GM19455 (cell line): ENCODE measurements at regions not wholly inside any gene's neighbourhood (a gene's known extent, or its start where the extent isn't known, plus 50 kb on each side); places are given as distances from the start of the nearest gene placed in this dataset.

Experiments
- ATAC-seq: cut with Tn5 transposase; IDR thresholded peaks from one replicate; pipeline ENCODE4 v1.9.1; 2021; ENCODE audit not compliant: unreplicated experiment

- ATAC-seq = no peak
Observed at GRCh38 chr5:76030343-76030742, 52.8 kb upstream of the SV2C start.

DNA sequence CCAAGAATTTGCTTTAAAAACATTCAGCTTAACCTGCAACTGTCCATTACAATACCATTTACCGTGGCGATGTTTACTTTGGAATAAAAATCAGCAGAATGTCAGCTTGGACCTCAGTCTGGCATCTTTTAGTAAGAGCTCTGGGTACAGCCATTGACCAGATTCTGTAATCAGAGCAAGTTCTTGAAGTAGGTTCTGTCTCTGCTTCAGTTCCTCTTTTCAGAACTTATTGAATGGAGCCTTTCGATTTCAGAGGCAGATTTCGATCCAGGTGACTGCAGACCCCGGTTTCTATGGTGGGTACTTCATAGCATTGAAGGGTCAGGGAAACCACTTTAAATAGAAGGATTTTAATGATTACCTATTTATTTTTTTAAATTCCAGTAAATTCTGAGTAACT lies 53.4 kb upstream of the SV2C start:
- no peak for ATAC-seq

DNA sequence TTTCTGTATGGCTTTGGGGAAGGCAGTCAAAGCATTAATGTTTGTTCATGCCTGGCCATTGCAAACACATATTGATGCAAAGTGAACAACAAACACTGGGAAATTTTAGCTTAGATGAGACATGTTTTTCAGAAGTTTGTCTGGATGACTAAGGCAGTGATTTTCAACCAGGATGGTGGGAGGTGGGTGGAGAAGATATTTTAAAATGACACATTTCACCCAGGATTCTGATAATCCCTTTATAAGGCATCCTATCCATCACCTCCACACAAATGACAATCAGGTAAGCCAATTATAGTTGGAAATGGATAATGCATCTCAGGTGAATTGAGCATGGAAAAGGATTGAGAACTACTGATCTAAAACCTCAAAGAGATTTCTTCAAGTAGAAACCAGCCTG lies 57.4 kb upstream of the SV2C start:
- ATAC-seq = no peak

DNA sequence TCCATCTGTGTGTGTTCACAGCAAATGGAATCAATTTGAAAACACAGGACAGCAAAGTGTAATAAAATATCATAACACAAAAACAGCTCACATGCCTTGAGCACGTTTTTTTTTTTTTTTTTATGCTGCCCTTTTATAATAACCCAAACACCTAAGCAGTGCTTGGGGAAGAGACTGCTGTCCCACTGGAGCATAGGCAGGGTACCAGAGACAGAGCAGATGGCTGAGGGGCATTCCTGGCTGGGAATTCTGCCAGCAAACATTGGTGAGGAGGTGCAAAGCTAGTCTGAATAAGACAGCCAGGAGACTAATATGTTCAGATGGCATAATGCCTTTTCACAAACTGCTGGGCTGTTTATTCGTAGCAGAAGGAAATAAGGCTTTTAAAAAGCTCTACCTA lies 58.1 kb upstream of the SV2C start:
- ATAC-seq = no peak

DNA sequence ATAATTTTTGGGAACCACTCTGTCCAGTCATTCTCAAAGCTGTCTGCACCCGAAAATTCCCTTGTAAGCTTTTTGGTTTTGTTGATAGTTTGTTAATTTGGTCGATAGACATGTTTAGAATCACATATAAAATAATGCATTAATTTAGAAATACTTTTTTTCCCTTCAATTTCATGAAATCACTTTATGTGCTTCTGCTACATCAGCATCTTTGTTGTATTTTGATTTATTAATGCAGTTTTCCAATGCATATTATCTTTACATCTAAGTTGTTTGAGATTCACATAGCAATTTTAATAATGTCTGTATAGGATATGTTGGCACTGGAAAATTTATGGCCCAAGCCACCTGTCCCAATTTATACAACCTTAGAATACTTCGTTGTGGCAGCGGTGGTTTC lies 60.6 kb upstream of the SV2C start:
- ATAC-seq = no peak

DNA sequence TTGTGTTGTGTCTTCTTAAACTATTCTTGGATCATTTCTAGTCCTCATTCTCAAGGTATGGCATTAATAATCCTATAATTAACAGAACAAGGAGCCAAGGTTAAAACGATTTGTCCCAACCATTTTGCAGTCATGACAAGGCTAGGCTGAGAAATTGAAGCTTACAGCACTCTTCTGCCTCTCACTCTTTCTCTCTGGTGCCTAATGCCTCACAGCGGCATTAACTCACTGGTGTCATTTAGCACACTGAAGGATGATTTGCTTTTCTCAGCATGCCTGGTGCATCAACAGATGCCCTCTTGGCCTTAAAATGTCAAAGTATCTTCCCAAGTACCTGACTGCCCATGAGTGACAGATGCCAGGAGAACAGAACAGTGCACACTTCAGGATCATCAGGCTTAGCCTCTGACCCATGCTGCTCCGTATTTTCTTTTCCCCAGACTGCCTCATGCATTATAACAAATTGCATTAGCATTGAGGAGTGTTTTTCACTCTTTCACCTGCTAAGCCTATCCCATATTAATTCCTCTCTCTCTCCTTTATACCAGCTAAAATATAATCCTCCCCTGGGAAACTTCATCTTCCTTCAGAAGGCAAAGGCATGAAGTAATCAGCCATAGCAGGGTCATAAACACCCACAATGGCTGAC lies 61.1 kb upstream of the SV2C start:
- ATAC-seq = no peak

GRCh38 chr5:76016258-76016657 lies 66.9 kb upstream of the SV2C start:
- ATAC-seq = no peak

DNA sequence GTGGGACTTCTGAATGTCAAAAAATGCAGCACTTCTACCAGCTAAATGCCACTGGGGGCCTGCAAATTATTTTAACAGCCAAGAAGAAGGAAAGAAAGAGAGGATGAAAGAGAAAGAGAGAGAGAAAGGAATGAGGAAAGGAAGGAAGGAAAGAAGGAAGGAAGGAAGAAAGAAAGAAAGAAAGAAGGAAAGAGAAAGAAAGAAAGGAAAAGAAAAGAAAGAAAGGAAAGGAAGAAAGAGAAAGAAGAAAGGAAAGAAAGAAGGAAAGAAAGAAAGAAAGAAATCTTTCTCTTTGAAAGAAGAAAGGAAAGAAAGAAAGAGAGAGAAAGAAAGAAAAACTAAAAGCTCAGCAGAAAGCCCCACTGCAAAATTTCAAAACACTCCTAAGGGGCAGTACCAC lies 69.2 kb upstream of the SV2C start:
- ATAC-seq = no peak

DNA sequence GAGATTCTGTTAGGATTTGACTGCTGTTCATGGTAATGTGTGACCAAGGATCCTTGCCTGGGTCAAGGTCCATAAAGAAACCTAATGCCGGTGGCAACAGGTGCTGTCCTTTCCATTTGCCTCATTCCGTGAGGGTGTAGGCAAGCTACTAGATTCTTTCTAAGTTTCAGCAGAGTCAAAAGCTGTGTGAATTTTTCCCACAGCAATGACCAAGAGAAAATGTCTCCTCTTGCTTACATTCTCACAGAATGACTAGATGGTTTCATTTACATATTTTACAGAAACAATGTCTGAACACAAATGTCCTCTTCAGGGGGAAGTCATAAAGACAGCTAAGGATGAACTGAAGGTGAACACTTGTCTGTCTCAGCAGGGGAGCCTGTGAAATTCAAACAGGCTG lies 75.3 kb upstream of the SV2C start:
- no peak for ATAC-seq

DNA sequence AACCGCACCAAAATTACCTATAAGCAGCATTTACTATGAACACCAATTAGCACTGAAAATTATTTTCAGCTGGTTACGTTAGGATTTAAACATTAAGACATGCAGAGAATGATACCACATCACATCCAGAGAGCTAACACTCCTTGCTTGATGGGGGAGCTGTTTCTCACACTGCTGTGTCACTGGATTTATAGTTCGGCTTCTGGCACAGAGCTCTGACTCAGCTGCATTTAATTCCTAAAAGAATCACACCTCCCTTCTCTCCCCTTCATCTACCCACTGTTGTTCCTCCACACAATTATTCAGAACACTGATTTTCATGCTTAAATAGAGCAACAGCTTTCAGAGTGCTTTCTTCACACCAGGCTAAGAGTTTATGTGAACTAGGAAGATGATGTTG lies 82.6 kb upstream of the SV2C start:
- ATAC-seq = no peak

- no peak for ATAC-seq
Observed at GRCh38 chr5:75993643-75994520, 89.3 kb upstream of the SV2C start.

DNA sequence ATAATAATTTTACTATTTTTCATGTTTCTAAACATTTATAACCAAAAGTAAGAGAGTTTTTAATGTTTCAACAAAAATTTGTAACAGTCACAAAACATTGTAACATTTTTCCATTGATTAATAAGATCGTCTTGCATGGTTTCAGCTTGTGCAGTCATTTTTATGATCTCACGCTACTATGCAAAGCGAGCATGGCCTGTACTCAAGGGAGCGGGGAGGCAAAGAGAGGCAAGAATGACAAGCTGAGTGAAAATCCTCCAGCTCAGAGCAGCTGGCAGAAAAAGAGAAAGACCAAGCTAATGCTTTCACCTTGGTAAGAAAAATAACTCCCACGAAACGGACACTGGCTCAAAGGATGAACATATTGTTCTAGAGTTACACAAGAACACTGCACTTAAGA lies 90.0 kb upstream of the SV2C start:
- no peak for ATAC-seq

GRCh38 chr5:75992753-75993152 lies 90.4 kb upstream of the SV2C start:
- no peak for ATAC-seq

DNA sequence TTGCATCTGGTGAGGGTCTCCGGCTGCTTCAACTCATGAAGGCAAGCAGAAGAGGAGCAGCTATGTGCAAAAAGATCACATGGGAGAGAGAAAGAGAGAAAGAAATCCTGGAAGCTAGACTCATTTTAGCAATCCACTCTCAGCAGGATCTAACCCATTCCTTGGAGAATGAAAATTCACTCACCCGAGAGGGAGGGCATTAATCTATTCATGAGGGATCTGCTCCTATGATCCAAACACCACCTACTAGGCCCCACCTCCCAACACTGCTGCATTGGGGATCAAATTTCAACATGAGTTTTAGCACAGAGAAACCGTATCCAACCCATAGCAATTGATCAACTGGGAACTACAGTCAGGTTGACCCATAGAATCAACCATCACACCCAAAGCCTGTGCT lies 98.1 kb upstream of the SV2C start:
- ATAC-seq = no peak

GRCh38 chr5:75975496-75975895 lies 107.7 kb upstream of the SV2C start:
- ATAC-seq = no peak

DNA sequence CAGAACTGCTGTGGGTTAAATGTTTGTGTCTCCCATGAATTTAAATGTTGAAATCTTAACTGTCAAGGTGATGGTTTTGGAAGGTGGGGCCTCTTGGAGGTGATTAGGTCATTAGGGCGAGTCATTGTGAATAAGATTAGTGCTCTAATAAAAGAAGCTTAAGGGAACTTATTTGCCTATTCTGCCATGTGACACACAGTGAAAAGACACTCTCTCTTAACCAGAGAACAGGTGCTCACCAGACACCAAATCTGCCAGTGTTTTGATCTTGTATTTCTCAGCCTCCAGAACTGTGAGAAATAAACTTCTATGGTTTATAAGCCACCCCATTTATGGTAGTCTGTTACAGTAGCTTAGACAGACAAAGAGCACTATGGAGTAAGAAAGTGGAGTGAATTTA lies 117.9 kb upstream of the SV2C start:
- no peak for ATAC-seq

GRCh38 chr5:75964008-75964407 lies 119.2 kb upstream of the SV2C start:
- ATAC-seq = no peak

- no peak for ATAC-seq
Observed at GRCh38 chr5:75963554-75963953, 119.6 kb upstream of the SV2C start.

GRCh38 chr5:75961818-75962217 lies 121.4 kb upstream of the SV2C start:
- ATAC-seq = no peak

DNA sequence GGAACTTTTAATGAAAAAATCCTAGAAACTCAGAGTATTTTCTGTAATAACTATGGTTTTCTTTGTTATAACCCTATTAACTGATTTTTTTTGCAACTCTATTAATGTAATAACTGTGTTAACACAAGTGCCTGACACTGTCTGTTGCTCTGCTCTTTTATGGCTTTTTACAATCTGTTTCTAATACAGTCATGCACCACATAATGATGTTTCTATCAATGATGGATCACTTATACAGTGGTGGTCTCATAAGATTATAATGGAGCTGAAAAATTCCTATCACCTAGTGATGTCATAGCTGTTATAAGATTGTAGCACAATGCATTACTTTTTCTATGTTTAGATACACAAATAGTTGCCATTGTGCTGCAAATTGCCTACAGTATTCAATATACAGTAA lies 123.1 kb upstream of the SV2C start:
- no peak for ATAC-seq

DNA sequence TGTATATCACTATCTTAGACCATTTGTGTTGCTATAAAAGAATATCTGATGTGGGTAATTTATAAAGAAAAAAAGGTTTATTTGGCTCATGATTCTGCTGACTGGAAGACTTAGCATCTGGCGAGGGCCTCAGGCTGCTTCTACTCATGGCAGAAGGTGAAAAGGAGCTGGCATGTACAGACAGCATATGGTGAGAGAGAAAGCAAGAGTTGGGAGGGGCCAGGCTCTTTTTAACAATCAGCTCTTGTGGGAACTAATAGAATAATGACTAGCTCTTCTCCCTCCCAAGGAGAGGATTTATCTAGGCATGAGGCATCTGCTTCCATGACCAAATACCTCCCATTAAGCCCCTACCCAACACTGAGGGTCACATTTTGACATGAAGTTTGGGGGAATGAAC lies 130.2 kb upstream of the SV2C start:
- ATAC-seq = no peak

DNA sequence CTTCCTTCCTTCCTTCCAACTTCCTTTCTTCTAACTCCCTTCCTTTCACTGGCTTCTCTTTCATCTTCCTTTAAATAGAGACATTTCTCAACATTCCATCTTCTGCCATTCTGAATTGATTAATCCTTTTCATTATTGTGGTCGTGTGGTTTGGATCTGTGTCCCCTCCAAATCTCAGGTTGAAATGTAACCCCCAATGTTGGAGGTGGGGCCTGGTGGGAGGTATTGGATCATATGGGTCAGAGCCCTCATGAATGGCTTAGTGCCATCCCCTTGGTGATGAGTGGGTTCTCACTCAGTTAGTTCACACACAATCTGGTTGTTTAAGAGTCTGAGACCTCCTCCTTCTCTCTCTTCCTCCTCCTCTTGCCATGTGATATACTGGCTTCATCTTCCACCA lies 130.9 kb upstream of the SV2C start:
- no peak for ATAC-seq

GRCh38 chr5:75951716-75952115 lies 131.5 kb upstream of the SV2C start:
- ATAC-seq = no peak
